DOHH2 (cell line): ENCODE measurements at regions not wholly inside any gene's neighbourhood (a gene's known extent, or its start where the extent isn't known, plus 50 kb on each side); places are given as distances from the start of the nearest gene placed in this dataset.

Experiments used
- H3F3A ChIP-seq: fragments of 200-600 bp; sonication (generic), shearing (Covaris generic); 2 replicates; pipeline ENCODE4 v1.6.0; 2016; ENCODE audit warnings: antibody characterized with exemption, mild to moderate bottlenecking; ENCODE audit not compliant: control insufficient read depth, insufficient read depth
- H3K27ac ChIP-seq: fragments of 200-600 bp; sonication (generic); 2 replicates; pipeline ENCODE4 v1.5.1; 2014; ENCODE audit warnings: low read depth, mild to moderate bottlenecking, low read length, moderate library complexity
- H3K27me3 ChIP-seq: fragments of 200-600 bp; sonication (generic); 2 replicates; pipeline ENCODE4 v1.6.1; 2014; ENCODE audit warnings: mild to moderate bottlenecking, low read length, mixed read lengths; ENCODE audit not compliant: control insufficient read depth
- H3K36me3 ChIP-seq: fragments of 200-600 bp; sonication (generic); 2 replicates; pipeline ENCODE4 v1.6.1; 2014; ENCODE audit warnings: mild to moderate bottlenecking, low read length, moderate library complexity, mixed read lengths; ENCODE audit not compliant: control insufficient read depth
- H3K4me1 ChIP-seq: fragments of 200-600 bp; sonication (generic); 2 replicates; pipeline ENCODE4 v1.6.1; 2014; ENCODE audit warnings: mild to moderate bottlenecking, low read length, mixed read lengths; ENCODE audit not compliant: control insufficient read depth
- H3K4me2 ChIP-seq: fragments of 200-600 bp; sonication (generic); 2 replicates; pipeline ENCODE4 v1.6.0; 2014; ENCODE audit warnings: mild to moderate bottlenecking, low read length, moderate library complexity
- H3K4me3 ChIP-seq: fragments of 200-600 bp; sonication (generic); 2 replicates; pipeline ENCODE4 v1.5.1; 2014; ENCODE audit warnings: mild to moderate bottlenecking, low read length, mixed read lengths
- H3K79me2 ChIP-seq: fragments of 200-600 bp; sonication (generic); 2 replicates; pipeline ENCODE4 v1.6.1; 2014; ENCODE audit warnings: mild to moderate bottlenecking, low read length, mixed read lengths; ENCODE audit not compliant: control insufficient read depth
- H3K9me2 ChIP-seq: fragments of 200-600 bp; sonication (generic); replicated peaks from 2 replicates; pipeline ENCODE4 v1.6.1; 2014; ENCODE audit warnings: mild to moderate bottlenecking, low read length, mixed read lengths; ENCODE audit not compliant: control insufficient read depth
- H3K9me3 ChIP-seq: fragments of 200-600 bp; sonication (generic); 2 replicates; pipeline ENCODE4 v1.6.1; 2014; ENCODE audit warnings: antibody characterized with exemption, low read length, mixed read lengths; ENCODE audit not compliant: control insufficient read depth, insufficient read depth
- H4K20me1 ChIP-seq: fragments of 200-600 bp; sonication (generic); 2 replicates; pipeline ENCODE4 v1.6.0; 2014; ENCODE audit warnings: low read depth, mild to moderate bottlenecking, antibody characterized with exemption, low read length, moderate library complexity; ENCODE audit not compliant: control insufficient read depth, insufficient read depth
- EZH2phosphoT487 ChIP-seq: fragments of 200-600 bp; sonication (generic); IDR thresholded peaks from 2 replicates; pipeline ENCODE4 v1.6.1; 2017; ENCODE audit warnings: borderline replicate concordance, mild to moderate bottlenecking, antibody characterized with exemption, low read length, moderate library complexity, mixed read lengths
- TF ChIP-seq, protein P1 (sequence below): fragments of 200-600 bp; sonication (generic); IDR thresholded peaks from one replicate; pipeline ENCODE4 v1.5.1; 2014; ENCODE audit warnings: antibody characterized with exemption, mild to moderate bottlenecking, low read depth, low read length; ENCODE audit not compliant: poor library complexity, severe bottlenecking

DNA sequence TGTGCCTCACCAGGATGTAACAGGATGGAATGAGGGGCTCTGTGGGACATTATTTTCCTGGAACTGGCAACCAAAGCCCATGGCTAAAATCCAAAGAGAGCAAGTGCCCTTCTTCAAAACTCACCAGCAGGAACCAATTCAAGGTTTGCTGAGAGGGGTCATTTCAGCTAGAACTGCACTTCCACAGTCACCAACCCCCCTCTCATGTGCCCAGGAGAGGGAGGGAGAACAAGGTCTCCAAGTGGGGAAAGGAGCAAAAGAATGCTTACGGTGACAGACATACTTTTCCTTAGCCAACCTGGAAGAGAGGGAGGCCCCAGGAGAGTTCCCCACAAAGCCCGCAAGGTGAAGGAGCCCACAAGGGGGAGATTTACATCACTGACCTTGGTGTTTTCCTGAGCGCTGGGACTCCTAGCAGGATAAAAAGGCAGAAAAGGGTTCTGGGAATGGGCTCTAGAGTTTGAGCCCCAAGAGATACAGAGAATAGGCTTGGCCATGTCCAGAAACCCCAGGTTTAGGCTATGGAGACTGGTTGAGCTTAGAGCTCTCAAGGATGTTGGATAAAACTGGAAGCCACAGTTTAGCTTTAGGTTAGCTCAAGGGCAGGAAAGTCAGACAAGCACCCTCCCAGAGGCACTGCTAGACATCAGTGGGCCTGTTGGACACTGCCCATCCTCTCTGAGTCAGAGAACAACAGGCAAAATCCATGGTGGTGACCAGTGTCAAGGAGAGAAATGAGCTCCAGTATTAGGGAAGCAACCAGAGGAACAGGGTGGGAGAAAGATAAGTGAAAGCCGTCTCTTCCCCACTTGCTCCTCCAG is 63.9 kb upstream of the GHITM start:
- H3K4me1 ChIP-seq: no peaks in the 10 kb centered on the region
- H3K4me3 ChIP-seq: no peak overlapping the region
- no peaks in the 10 kb centered on the region for H3K36me3 ChIP-seq
- TF ChIP-seq EZH2phosphoT487: no peak
- TF ChIP-seq, protein P1, sequence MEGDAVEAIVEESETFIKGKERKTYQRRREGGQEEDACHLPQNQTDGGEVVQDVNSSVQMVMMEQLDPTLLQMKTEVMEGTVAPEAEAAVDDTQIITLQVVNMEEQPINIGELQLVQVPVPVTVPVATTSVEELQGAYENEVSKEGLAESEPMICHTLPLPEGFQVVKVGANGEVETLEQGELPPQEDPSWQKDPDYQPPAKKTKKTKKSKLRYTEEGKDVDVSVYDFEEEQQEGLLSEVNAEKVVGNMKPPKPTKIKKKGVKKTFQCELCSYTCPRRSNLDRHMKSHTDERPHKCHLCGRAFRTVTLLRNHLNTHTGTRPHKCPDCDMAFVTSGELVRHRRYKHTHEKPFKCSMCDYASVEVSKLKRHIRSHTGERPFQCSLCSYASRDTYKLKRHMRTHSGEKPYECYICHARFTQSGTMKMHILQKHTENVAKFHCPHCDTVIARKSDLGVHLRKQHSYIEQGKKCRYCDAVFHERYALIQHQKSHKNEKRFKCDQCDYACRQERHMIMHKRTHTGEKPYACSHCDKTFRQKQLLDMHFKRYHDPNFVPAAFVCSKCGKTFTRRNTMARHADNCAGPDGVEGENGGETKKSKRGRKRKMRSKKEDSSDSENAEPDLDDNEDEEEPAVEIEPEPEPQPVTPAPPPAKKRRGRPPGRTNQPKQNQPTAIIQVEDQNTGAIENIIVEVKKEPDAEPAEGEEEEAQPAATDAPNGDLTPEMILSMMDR: no peak
- no peaks in the 10 kb centered on the region for H3K79me2 ChIP-seq
- H3K27me3 ChIP-seq: no peaks in the 10 kb centered on the region
- H3K9me3 ChIP-seq: no peaks in the 10 kb centered on the region
- no peak overlapping the region for H3K27ac ChIP-seq
- no peaks in the 10 kb centered on the region for H3F3A ChIP-seq
- no peaks in the 10 kb centered on the region for H3K9me2 ChIP-seq
- H4K20me1 ChIP-seq: no peaks in the 10 kb centered on the region
- no peak overlapping the region for H3K4me2 ChIP-seq

- Histone ChIP-seq H3K27me3 (no peaks in the 10 kb centered on the region), H3K36me3 (no peaks in the 10 kb centered on the region), H3K9me3 (no peaks in the 10 kb centered on the region), H3K27ac (no peak overlapping the region), H3F3A (no peaks in the 10 kb centered on the region), H4K20me1 (no peaks in the 10 kb centered on the region), H3K79me2 (no peaks in the 10 kb centered on the region), H3K9me2 (no peaks in the 10 kb centered on the region), H3K4me3 (no peak overlapping the region), H3K4me1 (no peaks in the 10 kb centered on the region), H3K4me2 (no peak overlapping the region)
- TF ChIP-seq EZH2phosphoT487: no peak
- TF ChIP-seq, protein P1: no peak
These were observed 63.3 kb upstream of the GHITM start for GRCh38 chr10:84076047-84076388.

- no peaks in the 10 kb centered on the region for H3K4me1 ChIP-seq
- no peak overlapping the region for H3K4me3 ChIP-seq
- no peaks in the 10 kb centered on the region for H3K36me3 ChIP-seq
- H3K27ac ChIP-seq: no peak overlapping the region
- no peak overlapping the region for H3K4me2 ChIP-seq
- H4K20me1 ChIP-seq: no peaks in the 10 kb centered on the region
- no peaks in the 10 kb centered on the region for H3K79me2 ChIP-seq
- H3K27me3 ChIP-seq: no peaks in the 10 kb centered on the region
- H3F3A ChIP-seq: no peaks in the 10 kb centered on the region
- TF ChIP-seq, protein P1: peak; percentile 51
- no peak for TF ChIP-seq EZH2phosphoT487
- no peaks in the 10 kb centered on the region for H3K9me2 ChIP-seq
- no peaks in the 10 kb centered on the region for H3K9me3 ChIP-seq
These were observed 62.6 kb upstream of the GHITM start for GRCh38 chr10:84076540-84077195.
